Right ventricle myocardium superior (tissue), 1 donor: ENCODE measurements at regions not wholly inside any gene's neighbourhood (a gene's known extent, or its start where the extent isn't known, plus 50 kb on each side); places are given as distances from the start of the nearest gene placed in this dataset.
A peak's percentile ranks its signal among the peaks of the same experiment; 100 is the strongest.
"Not testable (repeated sequence)": the region's sequence is repeated elsewhere in the genome, so short reads cannot be mapped to it uniquely, and the experiment has no call there.

Experiments used
- ATAC-seq: fragments of 200-7000 bp; cut with Tn5 transposase; one replicate; pipeline ENCODE4 v1.9.1; 2020; ENCODE audit warnings: mild to moderate bottlenecking; ENCODE audit not compliant: poor library complexity
- DNase-seq: peaks from one replicate; pipeline ENCODE4 v3.0.0-alpha.2; 2020
- intact Hi-C: fragments of 100-400 bp; cut with DNase I; formaldehyde crosslinking; loops from one replicate; pipeline ENCODE4 v1.11.2; 2022
- donor health status: DM: no; HTN: yes; CAD: no; lungs with severe emphysema.

DNA sequence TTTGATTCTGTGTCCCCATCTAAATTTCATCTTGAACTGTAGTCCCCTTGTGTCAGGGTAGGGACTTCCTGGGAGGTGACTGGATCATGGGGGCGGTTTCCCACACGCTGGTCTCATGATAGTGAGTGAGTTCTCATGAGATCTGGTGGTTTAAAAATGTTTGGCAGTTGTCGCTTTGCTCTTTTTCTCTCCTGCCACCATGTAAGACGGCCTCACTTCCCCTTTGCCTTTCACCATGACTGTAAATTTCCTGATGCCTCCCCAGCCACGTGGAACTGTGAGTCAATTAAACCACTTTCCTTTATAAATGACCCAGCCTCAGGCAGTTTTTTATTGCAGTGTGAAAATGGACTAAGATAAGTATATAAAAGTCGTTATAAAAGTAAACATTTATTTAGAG, 80.5 kb upstream of the SGK1 start:
- no peak for ATAC-seq
- intact Hi-C loops, result no loop called here
- DNase-seq, result no peak

DNA sequence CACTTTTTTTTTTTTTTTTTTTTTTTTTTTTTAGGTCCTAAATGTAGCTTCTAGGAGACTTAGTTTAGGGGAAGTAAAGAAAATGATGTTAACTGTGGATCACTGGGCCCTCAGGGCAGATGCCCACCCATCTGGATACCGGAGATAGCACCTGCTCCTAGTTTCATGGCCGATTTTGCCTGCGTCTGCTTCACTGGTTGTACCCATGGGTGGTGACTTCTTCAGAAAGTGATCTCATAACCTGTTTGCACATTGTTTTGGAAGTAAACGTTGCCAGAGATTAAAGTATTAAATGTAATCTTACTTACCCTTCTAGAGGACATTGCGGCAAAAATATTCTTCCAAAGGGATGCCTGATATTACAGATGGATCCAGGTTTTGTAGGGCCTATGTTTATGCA, 79.8 kb upstream of the SGK1 start:
- DNase-seq (no peak), ATAC-seq (no peak)
- intact Hi-C loops, result no loop called here

DNA sequence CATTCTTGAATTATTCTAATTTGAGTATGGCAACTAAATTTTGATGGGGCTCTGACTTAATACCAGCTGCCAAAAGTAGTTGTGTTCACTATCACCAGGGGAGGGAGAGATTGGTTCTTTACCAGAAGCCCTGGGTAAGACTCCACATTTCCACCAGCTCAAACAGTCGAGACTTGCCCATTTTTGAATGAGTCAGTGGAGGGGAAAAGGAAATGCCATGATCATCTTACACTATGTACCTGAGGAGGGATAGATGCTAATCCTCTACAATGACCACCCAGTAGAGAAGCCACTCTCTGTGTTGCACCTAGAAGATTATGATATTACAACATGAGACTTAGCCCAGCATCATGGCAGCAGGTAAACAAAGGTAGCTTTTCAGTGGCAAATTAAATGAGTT, 77.0 kb upstream of the SGK1 start:
- no peak for ATAC-seq
- no peak for DNase-seq
- intact Hi-C loops, result no loop called here

DNA sequence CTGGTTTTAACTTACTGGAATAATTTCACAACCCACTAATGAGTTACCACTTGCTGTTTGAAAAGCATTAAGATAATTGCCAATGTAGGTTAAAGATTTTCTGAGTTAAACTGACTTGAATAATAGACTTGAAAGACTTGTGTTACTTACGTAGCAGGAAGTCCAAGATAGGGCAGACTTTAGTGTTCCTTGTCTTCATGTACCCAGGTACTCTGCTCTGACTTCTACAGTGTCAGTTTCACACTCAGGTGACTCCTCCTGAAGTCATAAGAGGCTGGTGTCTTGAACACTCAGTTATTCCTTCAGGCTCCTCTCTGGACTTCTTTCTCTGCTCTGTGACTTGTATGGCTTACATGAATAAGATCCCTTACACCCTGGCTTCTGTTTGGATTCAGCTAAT, 76.3 kb upstream of the SGK1 start:
- intact Hi-C loops, result no loop called here
- no peak for ATAC-seq
- DNase-seq, result no peak

DNA sequence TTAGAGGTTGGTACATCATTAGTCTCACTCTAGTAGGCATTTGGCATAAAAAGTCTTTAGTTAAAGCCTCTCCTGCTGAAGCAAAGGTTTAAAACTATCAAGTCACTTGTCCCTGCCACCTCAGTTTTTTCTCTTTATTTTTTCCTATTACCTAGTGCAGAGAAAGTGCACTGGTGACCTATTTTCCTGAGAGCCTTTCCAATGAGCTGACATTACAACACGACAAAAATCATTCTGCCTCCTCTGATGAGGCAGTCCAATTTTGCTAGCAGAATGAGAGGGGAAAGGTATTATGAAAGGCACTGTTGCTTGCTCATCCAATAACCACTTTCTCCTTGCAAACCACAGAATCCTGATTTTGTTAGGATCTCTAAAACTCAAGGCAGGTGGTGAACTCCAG, 73.3 kb upstream of the SGK1 start:
- DNase-seq, result no peak
- ATAC-seq, result no peak
- intact Hi-C loops, result no loop called here

DNA sequence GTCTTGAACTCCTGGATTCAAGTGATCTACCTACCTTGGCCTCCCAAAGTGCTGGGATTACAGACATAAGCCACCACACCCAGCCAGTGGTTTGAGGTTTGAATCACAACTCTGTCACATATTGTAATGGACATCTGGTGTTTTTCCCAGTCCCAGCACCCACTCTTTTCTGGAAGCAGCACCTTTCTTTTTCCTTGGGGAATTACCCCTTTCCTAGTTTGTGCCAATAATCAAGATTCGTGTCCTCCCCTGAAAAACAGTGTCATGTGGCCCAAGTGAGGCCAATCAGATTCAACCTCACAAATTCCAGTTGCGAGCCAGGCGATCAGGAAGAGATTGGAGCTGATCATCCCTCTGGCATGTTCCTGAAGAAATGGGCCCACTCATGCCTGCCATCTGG, 71.7 kb upstream of the SGK1 start:
- ATAC-seq (no peak), DNase-seq (no peak)
- intact Hi-C loops, result no loop called here

DNA sequence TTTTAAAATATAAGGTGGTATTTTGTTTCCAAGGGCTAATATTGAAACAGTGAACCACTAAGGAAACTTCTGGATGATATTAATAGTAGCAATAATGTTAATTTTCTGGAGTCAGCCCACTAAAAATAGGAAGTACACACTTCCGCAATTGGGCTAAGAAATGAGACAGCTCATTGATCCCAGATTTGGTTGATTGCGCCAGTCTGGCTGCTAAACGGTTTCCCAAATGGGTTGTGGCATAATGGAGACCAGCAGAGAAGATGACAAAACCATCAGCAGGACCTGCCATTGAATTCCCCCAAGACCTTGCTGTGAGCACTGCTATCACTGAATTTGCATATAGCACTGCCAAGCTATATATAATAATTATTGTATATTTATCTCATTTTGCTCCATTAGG, 71.2 kb upstream of the SGK1 start:
- intact Hi-C loops, result no loop called here
- DNase-seq (no peak), ATAC-seq (no peak)

DNA sequence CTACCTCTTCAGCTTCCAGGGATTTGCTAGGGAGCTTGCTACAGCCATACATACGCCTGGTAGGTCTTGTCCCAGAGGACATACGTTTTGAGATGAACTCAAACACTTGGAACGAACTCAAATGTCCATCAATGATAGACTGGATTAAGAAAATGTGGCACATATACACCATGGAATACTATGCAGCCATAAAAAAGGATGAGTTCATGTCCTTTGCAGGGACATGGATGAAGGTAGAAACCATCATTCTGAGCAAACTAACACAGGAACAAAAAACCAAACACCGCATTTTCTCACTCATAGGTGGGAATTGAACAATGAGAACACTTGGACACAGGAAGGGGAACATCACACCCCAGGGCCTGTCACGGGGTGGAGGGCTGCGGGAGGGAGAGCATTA, 68.6 kb upstream of the SGK1 start:
- intact Hi-C loops, DNase-seq: not testable (repeated sequence)

DNA sequence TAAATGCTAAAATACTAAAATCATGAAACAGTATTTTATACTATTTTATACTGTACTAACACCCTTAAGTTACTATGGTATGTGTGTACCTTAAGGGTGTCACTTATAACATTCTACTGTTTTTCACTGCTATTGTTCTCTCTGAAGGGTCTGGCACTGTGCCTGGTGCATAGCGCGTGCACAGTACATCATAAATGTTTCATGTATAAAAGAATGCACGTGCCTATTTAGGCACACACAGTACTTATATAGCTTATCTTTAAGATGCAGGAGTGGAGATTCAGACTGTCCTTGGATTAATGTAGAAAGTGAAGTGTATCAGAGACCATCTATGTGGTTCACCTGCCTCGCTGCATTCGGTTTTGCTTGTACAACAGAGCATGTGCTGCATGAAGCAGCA, 64.0 kb upstream of the SGK1 start:
- DNase-seq (no peak), ATAC-seq (no peak)
- intact Hi-C loops, result no loop called here

More for the DNA sequence above, 68.6 kb upstream of the SGK1 start:
- ATAC-seq, result not testable (repeated sequence)

DNA sequence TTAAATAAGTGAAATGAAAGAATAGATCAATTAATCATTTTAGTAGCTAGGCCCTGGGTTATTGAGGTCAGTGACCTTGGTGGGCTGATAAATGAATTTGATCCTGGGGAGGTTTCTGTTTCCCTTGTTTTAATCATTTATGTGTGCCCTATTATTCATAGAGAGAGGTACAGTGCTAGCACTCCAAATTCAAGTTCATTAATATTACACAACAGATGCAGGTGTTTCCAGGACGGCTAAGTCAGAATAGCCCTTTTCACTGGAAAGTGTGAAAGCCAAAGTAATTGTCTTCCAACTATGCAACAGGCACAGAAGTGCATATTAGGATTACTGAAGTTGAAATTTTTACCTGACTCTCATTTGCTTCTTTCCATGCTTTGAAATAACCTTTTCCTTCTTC, 61.7 kb upstream of the SGK1 start:
- DNase-seq (no peak), ATAC-seq (no peak)
- intact Hi-C loops, result no loop called here

DNA sequence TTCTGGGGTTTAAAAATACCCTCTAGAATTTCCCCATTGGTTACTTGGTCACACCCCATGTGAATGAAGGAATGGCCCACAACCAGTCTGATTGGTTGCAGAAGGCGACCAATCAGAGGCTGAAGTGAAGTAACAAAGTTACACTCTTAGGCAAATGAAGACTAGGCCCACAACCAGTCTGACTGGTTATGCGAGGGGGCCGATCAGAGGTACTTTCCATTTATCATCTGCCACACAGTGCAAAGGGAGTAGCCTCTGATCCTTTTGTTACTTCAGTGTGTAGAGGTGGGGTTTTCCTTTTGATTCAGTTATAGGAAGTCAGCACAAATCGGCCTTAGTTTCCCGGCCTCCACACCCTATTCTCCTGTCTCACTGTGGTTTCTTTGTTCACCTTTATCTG, 61.2 kb upstream of the SGK1 start:
- intact Hi-C loops, result no loop called here
- ATAC-seq, result no peak

DNA sequence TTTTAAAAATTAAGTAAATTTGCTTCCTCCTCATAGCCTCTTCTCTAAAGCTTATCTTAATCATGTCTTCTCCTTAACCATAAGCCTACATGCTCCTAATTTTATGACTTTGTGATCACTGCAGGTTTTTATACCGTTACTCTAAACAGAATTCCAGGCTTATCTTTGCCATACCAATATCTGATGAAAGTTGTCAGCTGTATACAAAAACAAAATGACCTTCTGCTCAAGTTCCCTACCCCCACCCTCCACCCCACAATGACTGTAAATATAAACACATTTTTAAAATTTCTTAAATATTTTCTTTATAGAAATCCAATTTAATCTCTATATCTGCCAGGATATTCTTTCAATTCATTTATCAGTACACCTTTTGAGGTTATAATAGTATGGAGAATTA, 60.5 kb upstream of the SGK1 start:
- ATAC-seq (no peak), DNase-seq (no peak)
- intact Hi-C loops, result no loop called here

More for the DNA sequence above, 61.2 kb upstream of the SGK1 start:
- no peak for DNase-seq

DNA sequence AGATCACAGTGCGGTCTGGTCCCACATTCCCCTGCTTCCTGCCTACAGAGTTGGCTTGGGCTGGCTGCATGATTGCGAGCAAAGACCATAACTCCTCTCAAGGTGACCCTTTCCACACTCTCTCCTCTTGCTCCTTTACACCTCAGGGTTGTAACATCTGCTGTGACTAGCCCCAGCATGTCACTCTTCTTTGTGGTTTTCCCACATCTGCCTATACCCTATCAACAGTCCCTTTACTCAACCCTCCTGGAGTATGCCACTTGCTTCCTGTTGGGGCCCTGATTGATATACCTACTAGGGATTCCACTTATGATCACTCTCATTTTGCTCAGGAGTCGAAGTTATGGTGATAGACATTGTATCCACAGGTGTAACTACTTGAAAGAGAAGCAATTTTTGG, 58.9 kb upstream of the SGK1 start:
- no peak for ATAC-seq
- DNase-seq, result no peak
- intact Hi-C loops, result no loop called here

DNA sequence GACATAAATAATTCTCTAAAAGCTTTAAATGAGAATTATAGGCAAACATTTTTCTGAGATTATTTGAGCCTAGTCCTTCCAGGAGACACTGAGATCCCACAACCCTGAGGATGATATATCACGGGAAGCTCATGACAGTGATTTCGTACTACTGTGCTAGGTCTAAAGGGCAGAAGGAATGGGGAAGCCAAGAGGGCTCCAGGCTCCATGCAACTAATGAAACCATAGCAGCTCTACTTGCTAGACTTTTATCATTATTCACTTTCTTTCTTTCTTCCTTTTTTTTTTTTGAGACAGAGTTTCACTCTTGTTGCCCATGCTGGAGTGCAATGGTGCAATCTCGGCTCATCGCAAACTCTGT, 57.3 kb upstream of the SGK1 start:
- intact Hi-C loops, result no loop called here
- DNase-seq (no peak), ATAC-seq (no peak)

DNA sequence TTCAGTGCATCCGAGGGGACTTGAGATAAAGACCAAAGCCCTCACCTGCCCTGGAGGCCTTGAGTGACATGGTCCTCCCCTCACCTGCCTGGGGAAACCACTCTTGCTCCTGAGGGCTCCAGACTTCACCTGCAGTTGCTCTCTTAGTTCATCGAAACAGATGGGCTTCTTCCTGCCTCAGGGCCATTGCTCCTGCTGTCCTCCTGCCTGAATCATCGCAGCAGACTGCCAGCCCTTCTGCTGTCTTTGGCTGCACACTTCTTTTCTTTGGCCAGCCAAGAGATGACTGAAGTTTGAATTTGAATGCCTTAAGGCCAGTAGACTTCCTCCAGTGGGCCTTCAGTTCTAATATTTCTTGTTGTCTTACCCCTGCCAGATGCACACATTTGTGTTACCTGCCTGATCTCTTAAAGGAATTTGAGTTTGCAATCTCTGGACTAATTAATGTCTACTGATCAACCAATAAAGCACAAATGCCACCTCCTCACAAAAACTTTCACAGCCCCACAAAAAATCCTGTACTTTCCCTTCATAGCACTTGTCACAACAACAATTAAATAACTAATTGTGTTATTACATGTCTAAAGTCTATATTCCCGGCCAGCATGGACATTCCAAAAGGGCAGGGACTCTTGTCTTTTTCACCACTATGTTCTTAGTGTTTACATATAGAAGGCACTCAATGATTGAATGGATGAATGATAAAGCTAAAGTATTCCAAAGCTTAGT, 56.7 kb upstream of the SGK1 start:
- intact Hi-C loops, result no loop called here
- DNase-seq (no peak), ATAC-seq (no peak)

DNA sequence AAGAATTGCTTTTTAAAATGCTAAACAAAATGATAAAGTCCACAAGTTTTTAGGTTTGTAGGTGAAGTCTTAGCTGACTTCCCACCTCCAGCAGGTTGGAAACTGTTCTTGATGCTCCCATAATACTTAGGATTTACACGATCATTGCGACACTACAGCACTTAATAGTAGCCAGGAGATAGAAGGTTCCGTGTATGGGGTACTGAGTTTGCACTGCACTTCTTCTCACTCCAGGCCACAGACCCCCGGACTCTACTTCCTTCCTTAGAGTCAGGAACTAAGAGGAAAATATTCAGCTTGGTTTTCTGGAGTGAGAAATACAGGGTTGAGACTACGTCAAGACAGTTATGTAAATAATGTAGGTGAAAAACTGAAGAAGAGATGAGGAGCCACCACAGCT, 56.1 kb upstream of the SGK1 start:
- intact Hi-C loops, result no loop called here
- no peak for ATAC-seq
- no peak for DNase-seq

DNA sequence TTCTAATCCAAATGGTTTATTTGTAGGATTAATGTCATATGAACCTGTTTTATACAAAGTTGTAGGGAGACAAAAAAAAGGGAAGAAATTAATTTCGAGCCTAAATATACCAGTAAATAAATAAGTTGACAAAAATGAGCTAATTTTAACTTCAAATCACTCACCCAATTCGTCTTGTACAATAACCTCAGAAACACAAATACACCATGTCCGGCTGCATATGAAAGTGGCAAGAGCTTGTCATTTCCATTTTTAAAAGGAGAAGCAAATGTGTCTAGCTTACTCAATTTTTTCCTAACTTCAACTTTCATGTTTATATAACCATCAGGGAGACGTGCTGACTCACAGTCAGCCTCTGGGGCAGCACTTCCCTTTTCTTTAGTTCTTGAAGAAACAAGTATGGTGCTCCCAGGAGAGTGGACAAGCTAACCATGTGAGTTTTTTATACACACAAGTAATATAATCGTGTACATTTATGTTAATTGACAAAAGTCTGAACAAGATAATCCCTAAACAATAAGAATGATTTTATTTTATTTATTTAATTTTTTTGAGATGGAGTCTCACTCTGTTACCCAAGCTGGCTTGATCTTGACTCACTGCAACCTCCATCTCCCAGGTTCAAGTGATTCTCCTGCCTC, 55.5 kb upstream of the SGK1 start:
- ATAC-seq (peak; percentile 88), DNase-seq (peak; percentile 63)
- intact Hi-C loops, result no loop called here

DNA sequence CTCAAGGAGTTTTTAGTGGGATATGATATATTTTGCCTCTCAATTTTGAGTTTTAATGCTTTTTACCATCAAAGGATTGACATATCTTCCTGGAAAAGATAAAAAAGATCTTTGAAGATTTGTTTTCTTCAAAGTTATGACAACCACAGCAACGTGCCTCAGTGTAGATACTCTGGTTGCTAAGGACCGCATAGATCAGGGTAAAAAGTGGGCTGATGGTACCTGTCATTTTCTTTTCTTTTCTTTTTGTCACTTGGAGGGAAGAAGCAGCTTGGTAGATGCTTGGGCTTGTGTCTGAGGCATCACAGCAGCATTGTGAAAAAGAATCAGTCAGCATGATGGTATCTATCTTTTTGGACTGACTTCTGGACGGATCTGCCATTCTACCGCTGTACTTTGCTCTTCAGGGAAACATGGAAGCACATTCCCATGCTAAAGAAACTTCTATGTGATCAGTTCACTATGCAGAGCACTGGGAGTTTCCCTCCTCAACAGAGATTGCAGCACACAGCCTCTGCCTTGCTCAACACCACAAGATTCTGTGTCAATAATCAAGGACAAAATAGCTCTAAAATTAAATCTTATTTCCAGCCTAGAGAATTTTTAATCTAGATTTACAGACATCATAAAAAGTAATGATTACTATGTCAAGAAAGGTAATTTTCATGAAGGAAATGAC, 54.8 kb upstream of the SGK1 start:
- DNase-seq (peak; percentile 59), ATAC-seq (peak; percentile 91)
- intact Hi-C loops, result no loop called here

DNA sequence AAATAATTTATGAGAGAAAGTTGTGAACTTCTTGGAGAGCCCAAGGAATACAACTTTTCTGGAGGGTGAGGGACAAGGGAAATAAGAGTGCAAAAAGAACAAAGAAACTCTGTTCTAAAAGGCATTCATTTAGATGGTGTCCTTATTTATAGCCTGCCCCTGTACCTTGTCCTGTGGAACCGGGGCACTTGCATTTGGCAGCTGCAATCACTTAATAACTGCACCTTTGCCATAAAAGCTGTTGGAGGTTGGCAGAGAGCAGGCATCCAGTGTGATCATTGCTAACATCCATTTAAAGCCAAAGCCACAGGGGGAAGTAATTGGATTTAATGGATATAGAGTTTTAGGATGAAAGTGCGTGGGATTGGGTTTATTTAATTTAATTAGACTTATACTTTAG, 50.8 kb upstream of the SGK1 start:
- ATAC-seq, result no peak
- intact Hi-C loops, result no loop called here

More for the DNA sequence above, 50.8 kb upstream of the SGK1 start:
- no peak for DNase-seq
